SJSA1 (cell line): ENCODE measurements at regions not wholly inside any gene's neighbourhood (a gene's known extent, or its start where the extent isn't known, plus 50 kb on each side); places are given as distances from the start of the nearest gene placed in this dataset.
"Not testable (repeated sequence)": the region's sequence is repeated elsewhere in the genome, so short reads cannot be mapped to it uniquely, and the experiment has no call there.

ENCODE experiments used
- DNase-seq, 2 experiments: peaks; one replicate each; pipeline ENCODE4 v3.0.0-alpha.2; 2015 to 2020; ENCODE audit warnings: low spot score in 2 of 2, low read depth in 1 of 2
- H3K27ac ChIP-seq: fragments of 250-450 bp; sonication (Bioruptor Pico); 2 replicates; pipeline ENCODE4 v1.5.1; 2020; ENCODE audit warnings: mild to moderate bottlenecking, moderate library complexity
- H3K27me3 ChIP-seq: fragments of 250-450 bp; sonication (Bioruptor Pico); replicated peaks from 2 replicates; pipeline ENCODE4 v1.5.1; 2020; ENCODE audit warnings: mild to moderate bottlenecking, moderate library complexity
- H3K36me3 ChIP-seq: fragments of 250-450 bp; sonication (Bioruptor Pico); 2 replicates; pipeline ENCODE4 v1.5.1; 2020; ENCODE audit warnings: mild to moderate bottlenecking
- H3K4me1 ChIP-seq: fragments of 250-450 bp; sonication (Bioruptor Pico); replicated peaks from 2 replicates; pipeline ENCODE4 v1.6.1; 2021; ENCODE audit warnings: mild to moderate bottlenecking
- H3K4me3 ChIP-seq: fragments of 250-450 bp; sonication (Bioruptor Pico); 2 replicates; pipeline ENCODE4 v1.5.1; 2020; ENCODE audit warnings: mild to moderate bottlenecking
- H3K9me3 ChIP-seq: fragments of 250-450 bp; sonication (Bioruptor Pico); replicated peaks from 2 replicates; pipeline ENCODE4 v1.5.1; 2020; ENCODE audit warnings: mild to moderate bottlenecking

DNA sequence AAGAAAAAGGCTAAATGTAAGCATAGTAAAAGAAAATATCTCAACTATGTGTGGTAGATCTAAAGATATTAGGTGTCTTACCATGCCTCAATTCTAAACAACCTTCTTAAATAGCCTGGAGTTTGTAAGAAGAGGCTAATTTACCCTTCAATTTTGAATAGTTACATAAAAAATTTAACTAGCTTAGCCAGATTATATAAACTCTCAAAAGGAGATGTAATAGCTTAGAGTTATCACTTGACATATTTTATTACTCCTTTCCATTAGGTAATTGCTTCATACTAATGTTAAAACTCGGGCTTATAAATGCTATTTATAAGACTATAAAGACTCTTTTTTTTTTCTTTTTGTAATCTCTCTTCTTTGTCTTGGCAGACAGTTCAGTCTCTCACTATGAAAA lies 297.5 kb upstream of the PABPC4L start:
- Histone ChIP-seq H3K27ac (no peak overlapping the region), H3K9me3 (no peaks in the 10 kb centered on the region; the same call in 1 of the 2 replicates), H3K4me1 (no peaks in the 10 kb centered on the region), H3K36me3 (no peaks in the 10 kb centered on the region), H3K4me3 (no peak overlapping the region), H3K27me3 (no peaks in the 10 kb centered on the region)
- DNase-seq, result no peak

DNA sequence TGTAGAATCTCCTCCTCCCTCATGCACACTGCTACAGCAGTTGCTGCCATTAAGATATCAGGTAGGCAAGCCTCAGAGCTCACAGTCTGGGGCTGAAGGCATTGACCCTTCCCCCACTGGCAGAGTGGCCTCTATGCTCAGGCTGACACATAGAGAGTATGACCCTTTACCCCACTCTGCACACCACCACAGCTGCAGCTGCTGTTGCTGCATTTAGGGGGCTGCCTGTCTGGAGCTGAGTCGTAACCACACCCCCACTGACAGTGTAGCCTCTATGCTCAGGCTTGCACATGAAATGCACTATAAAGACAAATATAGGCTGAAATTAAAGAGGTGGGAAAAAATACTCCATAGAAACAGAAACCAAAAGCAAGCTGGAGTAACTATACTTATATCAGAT lies 289.3 kb upstream of the PABPC4L start:
- Histone ChIP-seq H3K9me3 (no peaks in the 10 kb centered on the region; the same call in 1 of the 2 replicates), H3K27me3 (no peaks in the 10 kb centered on the region), H3K4me1 (no peaks in the 10 kb centered on the region), H3K36me3 (no peaks in the 10 kb centered on the region), H3K27ac (no peak overlapping the region), H3K4me3 (no peak overlapping the region)
- no peak for DNase-seq

DNA sequence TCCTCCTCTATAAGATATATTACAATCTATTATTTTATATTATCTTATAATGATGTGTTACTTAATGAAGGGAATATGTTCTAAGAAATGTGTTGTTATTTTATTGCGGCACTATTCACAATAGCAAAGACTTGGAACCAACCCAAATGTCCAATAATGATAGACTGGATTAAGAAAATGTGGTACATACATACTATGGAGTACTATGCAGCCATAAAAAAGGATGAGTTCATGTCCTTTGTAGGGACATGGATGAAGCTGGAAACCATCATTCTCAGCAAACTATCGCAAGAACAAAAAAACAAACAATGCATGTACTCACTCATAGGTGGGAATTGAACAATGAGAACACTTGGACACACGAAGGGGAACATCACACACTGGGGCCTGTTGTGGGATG lies 281.9 kb upstream of the PABPC4L start:
- not testable (repeated sequence) for DNase-seq, H3K36me3 ChIP-seq, H3K4me3 ChIP-seq, H3K4me1 ChIP-seq, H3K27ac ChIP-seq, H3K9me3 ChIP-seq, H3K27me3 ChIP-seq

- no peaks in the 10 kb centered on the region for H3K36me3 ChIP-seq
- no peaks in the 10 kb centered on the region for H3K27me3 ChIP-seq
- H3K27ac ChIP-seq, result no peak overlapping the region
- H3K4me1 ChIP-seq, result no peaks in the 10 kb centered on the region
- no peak overlapping the region for H3K4me3 ChIP-seq
- DNase-seq, result no peak
- H3K9me3 ChIP-seq, result 0 out of 2 replicates have a peak, but pooled peaks cover 2% of the 10 kb centered on the region
These were observed 270.0 kb upstream of the PABPC4L start for GRCh38 chr4:134471569-134471968.

- H3K36me3 ChIP-seq, result no peaks in the 10 kb centered on the region
- DNase-seq, result no peak
- no peaks in the 10 kb centered on the region for H3K27me3 ChIP-seq
These were observed 269.0 kb upstream of the PABPC4L start for GRCh38 chr4:134470544-134470943.

GRCh38 chr4:134465417-134465816 lies 263.8 kb upstream of the PABPC4L start:
- no peak for DNase-seq
- H3K4me1 ChIP-seq, result no peaks in the 10 kb centered on the region
- H3K27ac ChIP-seq, result no peak overlapping the region
- no peaks in the 10 kb centered on the region for H3K27me3 ChIP-seq
- H3K4me3 ChIP-seq, result no peak overlapping the region
- H3K36me3 ChIP-seq, result no peaks in the 10 kb centered on the region
- H3K9me3 ChIP-seq, result no peaks in the 10 kb centered on the region; the same call in 1 of the 2 replicates

More at GRCh38 chr4:134470544-134470943, 269.0 kb upstream of the PABPC4L start:
- Histone ChIP-seq H3K27ac (no peak overlapping the region), H3K9me3 (no peaks in the 10 kb centered on the region), H3K4me1 (no peaks in the 10 kb centered on the region), H3K4me3 (no peak overlapping the region)

- Histone ChIP-seq H3K9me3 (no peaks in the 10 kb centered on the region; the same call in 1 of the 2 replicates), H3K4me1 (no peaks in the 10 kb centered on the region)
These were observed 262.2 kb upstream of the PABPC4L start for GRCh38 chr4:134463771-134464170.

GRCh38 chr4:134426821-134427220 lies 225.2 kb upstream of the PABPC4L start:
- Histone ChIP-seq H3K4me3 (no peak overlapping the region), H3K9me3 (peaks cover 5% of the 10 kb centered on the region; the same call in 1 of the 2 replicates), H3K36me3 (no peaks in the 10 kb centered on the region), H3K27ac (no peak overlapping the region), H3K4me1 (no peaks in the 10 kb centered on the region), H3K27me3 (no peaks in the 10 kb centered on the region)
- DNase-seq, result no peak

More at GRCh38 chr4:134463771-134464170, 262.2 kb upstream of the PABPC4L start:
- Histone ChIP-seq H3K4me3 (no peak overlapping the region), H3K36me3 (no peaks in the 10 kb centered on the region), H3K27me3 (no peaks in the 10 kb centered on the region), H3K27ac (no peak overlapping the region)
- DNase-seq, result no peak

DNA sequence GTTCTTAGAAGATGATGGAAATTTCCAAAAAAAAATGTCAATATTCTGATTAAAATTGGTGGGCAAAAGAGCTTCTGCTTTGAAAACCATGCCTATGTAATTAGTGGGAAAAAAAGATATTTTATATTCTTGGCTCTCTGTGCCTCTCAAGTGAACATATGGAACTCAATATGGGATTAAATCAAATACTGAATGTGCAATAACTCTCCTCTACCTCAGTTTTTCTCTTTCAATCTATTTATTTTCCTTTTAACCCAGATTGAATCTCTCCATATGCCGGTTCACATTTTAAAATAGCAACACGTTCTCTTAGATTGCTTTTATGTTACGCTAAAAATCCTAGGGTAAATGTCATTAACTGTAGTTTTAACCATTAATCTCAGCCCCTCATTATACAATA lies 224.2 kb upstream of the PABPC4L start:
- DNase-seq, result no peak
- H3K27ac ChIP-seq, result no peak overlapping the region

GRCh38 chr4:134422776-134423175 lies 221.2 kb upstream of the PABPC4L start:
- Histone ChIP-seq H3K27me3 (no peaks in the 10 kb centered on the region), H3K4me3 (no peak overlapping the region)
- no peak for DNase-seq

More for the DNA sequence above, 224.2 kb upstream of the PABPC4L start:
- Histone ChIP-seq H3K9me3 (0 out of 2 replicates have a peak, but pooled peaks cover 5% of the 10 kb centered on the region), H3K4me3 (no peak overlapping the region), H3K4me1 (no peaks in the 10 kb centered on the region), H3K27me3 (no peaks in the 10 kb centered on the region), H3K36me3 (no peaks in the 10 kb centered on the region)

GRCh38 chr4:134421734-134422133 lies 220.1 kb upstream of the PABPC4L start:
- Histone ChIP-seq H3K9me3 (no peaks in the 10 kb centered on the region), H3K4me3 (no peak overlapping the region), H3K4me1 (no peaks in the 10 kb centered on the region), H3K27me3 (no peaks in the 10 kb centered on the region), H3K27ac (no peak overlapping the region), H3K36me3 (no peaks in the 10 kb centered on the region)
- no peak for DNase-seq

More at GRCh38 chr4:134422776-134423175, 221.2 kb upstream of the PABPC4L start:
- Histone ChIP-seq H3K9me3 (no peaks in the 10 kb centered on the region), H3K4me1 (no peaks in the 10 kb centered on the region), H3K27ac (no peak overlapping the region), H3K36me3 (no peaks in the 10 kb centered on the region)

DNA sequence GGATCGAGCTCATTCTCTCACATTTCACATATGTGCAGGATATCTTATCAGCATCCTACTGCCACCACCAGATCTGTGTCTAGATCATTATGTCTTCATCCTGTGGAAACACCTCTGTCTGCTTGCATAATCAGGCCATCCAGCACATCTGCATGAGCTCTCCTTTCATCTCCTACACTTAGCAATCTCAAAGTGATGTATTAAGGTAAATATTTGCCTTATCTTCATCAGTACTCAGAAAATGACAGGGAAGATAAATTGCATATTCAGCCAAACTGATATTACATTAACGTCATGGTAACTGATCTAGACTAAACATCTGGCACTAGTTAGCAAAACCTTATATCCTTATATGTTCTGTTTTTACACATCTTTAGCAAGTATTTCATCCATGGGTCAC lies 207.3 kb upstream of the PABPC4L start:
- no peak for DNase-seq
- Histone ChIP-seq H3K27ac (no peak overlapping the region), H3K27me3 (no peaks in the 10 kb centered on the region), H3K36me3 (no peaks in the 10 kb centered on the region), H3K9me3 (0 out of 2 replicates have a peak, but pooled peaks cover 7% of the 10 kb centered on the region), H3K4me3 (no peak overlapping the region), H3K4me1 (no peaks in the 10 kb centered on the region)

DNA sequence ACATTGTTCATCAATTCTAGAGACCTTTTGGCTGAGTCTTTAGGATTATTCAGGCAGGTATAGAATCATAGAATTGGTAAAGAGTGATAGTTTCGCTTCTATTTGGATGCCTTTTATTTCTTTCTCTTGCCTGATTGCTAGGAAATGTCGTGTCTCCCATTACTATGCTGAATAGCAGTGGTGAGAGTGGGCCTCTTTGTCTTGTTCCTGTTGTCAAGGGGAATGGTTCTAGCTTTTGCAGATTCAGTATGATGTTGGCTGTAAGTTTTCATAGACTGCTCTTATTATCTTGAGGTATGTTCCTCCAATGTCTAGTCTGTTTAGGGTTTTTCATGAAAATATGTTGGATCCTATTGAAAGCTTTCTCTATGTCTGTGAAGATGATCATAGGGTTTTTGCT lies 200.2 kb upstream of the PABPC4L start:
- peaks cover 3% of the 10 kb centered on the region; the same call in 1 of the 2 replicates for H3K9me3 ChIP-seq
- no peak for DNase-seq
- no peaks in the 10 kb centered on the region for H3K4me1 ChIP-seq
- H3K27ac ChIP-seq, result no peak overlapping the region
- H3K4me3 ChIP-seq, result no peak overlapping the region
- no peaks in the 10 kb centered on the region for H3K27me3 ChIP-seq
- no peaks in the 10 kb centered on the region for H3K36me3 ChIP-seq

GRCh38 chr4:134393592-134393991 lies 192.0 kb upstream of the PABPC4L start:
- no peak overlapping the region for H3K4me3 ChIP-seq
- no peaks in the 10 kb centered on the region for H3K36me3 ChIP-seq
- no peaks in the 10 kb centered on the region; the same call in 1 of the 2 replicates for H3K9me3 ChIP-seq
- no peak overlapping the region for H3K27ac ChIP-seq
- no peaks in the 10 kb centered on the region for H3K27me3 ChIP-seq
- H3K4me1 ChIP-seq, result no peaks in the 10 kb centered on the region
- no peak for DNase-seq

- no peaks in the 10 kb centered on the region for H3K9me3 ChIP-seq
- no peak for DNase-seq
- H3K4me3 ChIP-seq, result no peak overlapping the region
- H3K4me1 ChIP-seq, result no peaks in the 10 kb centered on the region
- no peaks in the 10 kb centered on the region for H3K36me3 ChIP-seq
- H3K27ac ChIP-seq, result no peak overlapping the region
- no peaks in the 10 kb centered on the region for H3K27me3 ChIP-seq
These were observed 188.7 kb upstream of the PABPC4L start for GRCh38 chr4:134390319-134390718.
